K562 (cell line): ENCODE measurements at regions not wholly inside any gene's neighbourhood (a gene's known extent, or its start where the extent isn't known, plus 50 kb on each side); places are given as distances from the start of the nearest gene placed in this dataset.

Experiments
- ATAC-seq: fragments of 200-7000 bp; cut with Tn5 transposase; 3 replicates; pipeline ENCODE4 v1.9.1; 2020; ENCODE audit warnings: moderate library complexity
- BruUV-seq: library from RNA; stranded (reverse); fragments of 400-500 nt; replicated peaks from 2 replicates; lab custom pipeline; 2021; lab: Mats Ljungman, UMichigan
- CTCF ChIA-PET: fragments of 300-600 bp; formaldehyde crosslinking; extraction: SDS; loops from one replicate; lab custom pipeline; 2021; ENCODE audit warnings: low intra/inter-chr PET ratio; lab: Yijun Ruan, JAX
- POLR2A ChIA-PET: fragments of 300-600, 350-650 bp; sonication (Branson Sonifier 250); formaldehyde crosslinking; extraction: SDS; loops from one replicate; lab custom pipeline; 2021; ENCODE audit warnings: antibody characterized with exemption, inconsistent platforms; lab: Yijun Ruan, JAX
- DNase-seq, 4 experiments: peaks; one replicate each; pipeline versions ENCODE4 v3.0.0 to v3.0.0-alpha.2; 2011 to 2018; ENCODE audit warnings: low spot score in 3 of 4, mixed read lengths in 3 of 4; ENCODE audit errors: extremely low read depth in 1 of 4
- FAIRE-seq: peaks from 2 replicates; lab custom pipeline; 2011; peaks lifted over from hg19 to GRCh38; lab: Jason Lieb, UNC
- H2AFZ ChIP-seq: 2 replicates; pipeline ENCODE4 v1.6.0; 2011; ENCODE audit warnings: low read depth, low read length, control low read depth, inconsistent platforms
- H3K27ac ChIP-seq: fragments of 200-600 bp; 3 replicates; pipeline ENCODE4 v1.8.0; 2011; ENCODE audit warnings: low read depth, mild to moderate bottlenecking, control low read depth, inconsistent platforms, low read length, moderate library complexity, mixed read lengths; ENCODE audit errors: extremely low read depth
- H3K27me3 ChIP-seq, 2 experiments: fragments of 300-600 bp in 1 of 2; 2 replicates in 1 of 2; 3 replicates in 1 of 2; pipeline versions ENCODE4 v1.6.0 to v1.8.0; 2011; ENCODE audit warnings: inconsistent platforms in 2 of 2, low read length in 2 of 2, mild to moderate bottlenecking in 1 of 2, mixed read lengths in 1 of 2, moderate library complexity in 1 of 2; ENCODE audit not compliant: control insufficient read depth in 2 of 2, insufficient read depth in 2 of 2
- H3K36me3 ChIP-seq: fragments of 300-600 bp; 3 replicates; pipeline ENCODE4 v1.8.0; 2011; ENCODE audit warnings: mild to moderate bottlenecking, low read length, inconsistent platforms; ENCODE audit not compliant: control insufficient read depth, insufficient read depth
- H3K4me1 ChIP-seq, 2 experiments: fragments of 200-600 bp in 1 of 2; replicated peaks in 1 of 2; 2 replicates in 1 of 2; 3 replicates in 1 of 2; pipeline versions ENCODE4 v1.5.1 to v1.8.0; 2011; ENCODE audit warnings: inconsistent platforms in 2 of 2, low read length in 2 of 2, mild to moderate bottlenecking in 1 of 2, mixed read lengths in 1 of 2, moderate library complexity in 1 of 2; ENCODE audit not compliant: control insufficient read depth in 2 of 2, insufficient read depth in 2 of 2
- H3K4me2 ChIP-seq: 2 replicates; pipeline ENCODE4 v1.6.1; 2011; ENCODE audit warnings: low read length, control low read depth, inconsistent platforms, mixed read lengths; ENCODE audit not compliant: insufficient read depth
- H3K4me3 ChIP-seq: fragments of 200-600 bp; sonication (generic), shearing (Covaris generic); 2 replicates; pipeline ENCODE4 v1.5.1; 2016; ENCODE audit warnings: control low read depth, inconsistent platforms
- H3K79me2 ChIP-seq: fragments of 200-600 bp; 3 replicates; pipeline ENCODE4 v1.8.0; 2011; ENCODE audit warnings: low read length, inconsistent platforms; ENCODE audit not compliant: control insufficient read depth, insufficient read depth
- H3K9ac ChIP-seq, 2 experiments: 2 replicates each; pipeline versions ENCODE4 v1.6.0 to v1.6.1; 2011; ENCODE audit warnings: low read depth in 2 of 2, low read length in 2 of 2, control low read depth in 1 of 2, inconsistent platforms in 1 of 2, mild to moderate bottlenecking in 1 of 2, mixed read lengths in 1 of 2; ENCODE audit not compliant: insufficient read depth in 1 of 2
- H3K9me1 ChIP-seq: one replicate; pipeline ENCODE4 v1.6.0; 2011; ENCODE audit warnings: inconsistent platforms, mild to moderate bottlenecking, low read length, moderate library complexity; ENCODE audit not compliant: control insufficient read depth, insufficient read depth
- H3K9me3 ChIP-seq: replicated peaks from 2 replicates; pipeline ENCODE4 v1.5.1; 2011; ENCODE audit warnings: low read depth, low read length, inconsistent platforms; ENCODE audit not compliant: control insufficient read depth, insufficient read depth
- H4K20me1 ChIP-seq: replicated peaks from 2 replicates; pipeline ENCODE4 v1.6.1; 2011; ENCODE audit warnings: low read length, inconsistent platforms, mixed read lengths; ENCODE audit not compliant: control insufficient read depth, insufficient read depth
- KLF10 ChIP-seq: fragments of 250-450 bp; sonication (Bioruptor Pico); IDR thresholded peaks from 2 replicates; pipeline ENCODE4 v1.6.1; 2021; ENCODE audit warnings: matching md5 sums
- NFE2 ChIP-seq: IDR thresholded peaks from 2 replicates; pipeline ENCODE4 v1.6.1; 2014; ENCODE audit warnings: antibody characterized with exemption, low read depth
- NONO ChIP-seq, 2 experiments: fragments of 200-400 bp in 1 of 2; fragments of 450-650 bp in 1 of 2; formaldehyde crosslinking in 1 of 2; IDR thresholded peaks; 2 replicates each; pipeline ENCODE4 v1.6.1; 2017; ENCODE audit warnings: low read depth in 2 of 2, mild to moderate bottlenecking in 2 of 2, moderate library complexity in 2 of 2, low read length in 1 of 2
- PHTF2 ChIP-seq: fragments of 250-450 bp; sonication (Bioruptor Pico); IDR thresholded peaks from 2 replicates; pipeline ENCODE4 v1.5.0; 2021; ENCODE audit warnings: mild to moderate bottlenecking
- SRF ChIP-seq, 2 experiments: fragments of 250-450, 450-650 bp in 1 of 2; sonication (Bioruptor Pico) in 1 of 2; sonication (generic) in 1 of 2; formaldehyde crosslinking; IDR thresholded peaks; 2 replicates each; pipeline versions ENCODE4 v1.5.0 to v1.5.1; 2020 to 2022; ENCODE audit warnings: mild to moderate bottlenecking in 1 of 2, missing genetic modification reagents in 1 of 2
- TCF7 ChIP-seq: sonication (generic); IDR thresholded peaks from 2 replicates; pipeline ENCODE4 v1.6.1; 2016; ENCODE audit warnings: antibody characterized with exemption, borderline replicate concordance
- ZC3H8 ChIP-seq: fragments of 450-650 bp; IDR thresholded peaks from 2 replicates; pipeline ENCODE4 v1.6.1; 2017
- ZNF561 ChIP-seq: fragments of 450-650 bp; formaldehyde crosslinking; conservative IDR thresholded peaks from 2 replicates; pipeline ENCODE4 v1.4.0; 2020; ENCODE audit warnings: mild to moderate bottlenecking, moderate library complexity
- ZNF589 ChIP-seq: fragments of 200-800 bp; sonication (Bioruptor generic); IDR thresholded peaks from 2 replicates; pipeline ENCODE4 v1.6.1; 2016; ENCODE audit warnings: low read depth, missing genetic modification characterization, missing compliant biosample characterization
- ZNF696 ChIP-seq: fragments of 250-450 bp; sonication (Bioruptor Pico); conservative IDR thresholded peaks from 2 replicates; pipeline ENCODE4 v1.4.0; 2020; ENCODE audit warnings: mild to moderate bottlenecking, moderate library complexity
- WGBS: fragments of 100-300 bp; shearing (Covaris generic); methylation state at CpG from one replicate; pipeline ENCODE4 v1.1.6; 2016; ENCODE audit warnings: low coverage, mixed read lengths; ENCODE audit not compliant: insufficient coverage; ENCODE audit errors: missing lambda C conversion rate; 5-methylcytosine and 5-hydroxymethylcytosine counted together
- in situ Hi-C: fragments of 300-500 bp; cut with MboI; formaldehyde crosslinking; loops from 4 replicates; pipeline ENCODE4 v1.15.0; 2018; ENCODE audit warnings: inconsistent platforms, mixed read lengths
- intact Hi-C: fragments of 100-400 bp; cut with micrococcal nuclease; formaldehyde crosslinking; loops from 2 replicates; pipeline ENCODE4 v1.14.2; 2022
- TF ChIP-seq, protein P1 (sequence below), 2 experiments: fragments of 450-650 bp; conservative IDR thresholded peaks; 2 replicates each; pipeline ENCODE4 v1.6.1; 2017; ENCODE audit warnings: mild to moderate bottlenecking in 2 of 2, moderate library complexity in 2 of 2
- TF ChIP-seq, protein P2 (sequence below), 2 experiments: fragments of 450-650 bp; IDR thresholded peaks; 2 replicates each; pipeline ENCODE4 v1.6.1; 2016

DNA sequence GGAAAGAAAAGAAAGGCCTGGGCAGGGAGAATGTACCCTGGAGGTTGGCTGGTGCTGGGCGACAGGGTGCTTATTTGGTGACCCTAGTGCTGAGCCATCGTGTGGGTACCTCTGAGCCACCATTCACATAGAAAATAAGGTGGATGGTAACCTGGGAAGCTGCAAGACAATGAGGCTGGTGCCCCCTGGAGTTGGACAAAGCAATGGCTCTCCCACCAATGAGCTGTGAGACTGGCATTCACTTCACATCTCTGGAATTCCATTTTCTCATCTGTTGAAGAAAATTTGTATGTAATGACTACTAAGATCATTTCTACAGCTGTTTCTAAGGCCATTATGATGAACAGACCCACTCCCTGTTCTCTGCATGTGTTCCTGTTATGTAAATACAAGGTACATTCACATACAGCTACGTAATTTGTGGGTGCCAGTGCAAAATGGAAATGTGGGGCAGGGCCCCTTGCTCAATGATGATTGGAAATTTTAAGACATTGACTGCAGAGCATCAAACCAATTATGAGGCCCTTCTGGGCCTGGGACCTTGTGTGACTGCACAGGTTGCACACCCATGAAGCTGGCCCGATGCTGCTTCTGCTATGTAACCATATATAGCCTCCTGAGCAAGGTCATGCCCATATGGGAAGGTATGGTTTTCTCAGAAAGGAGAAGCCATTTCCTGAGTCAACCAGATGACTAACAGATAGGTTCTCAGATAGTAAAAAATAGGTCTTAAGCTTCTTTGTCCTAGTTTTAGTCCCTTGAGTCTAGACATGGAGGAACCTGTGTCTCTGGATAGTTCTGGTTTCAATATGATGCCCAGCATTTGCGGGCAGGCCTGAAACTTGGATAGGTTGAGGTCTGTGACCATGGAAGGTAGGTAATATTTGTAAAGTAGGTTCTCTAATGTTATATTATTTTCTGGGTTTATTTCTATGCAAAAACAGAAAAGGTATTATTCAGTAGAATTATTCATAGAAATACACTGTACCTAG, 63.4 kb upstream of the IGF1 start (continued):
- TF ChIP-seq NONO (IDR thresholded peaks at IDR 0.05; ENCODE audit: low read depth in 2 of 2, low read length in 1 of 2) (no peak), KLF10 (CRISPR knock-in tag) (no peak), ZNF589 (no peak)

DNA sequence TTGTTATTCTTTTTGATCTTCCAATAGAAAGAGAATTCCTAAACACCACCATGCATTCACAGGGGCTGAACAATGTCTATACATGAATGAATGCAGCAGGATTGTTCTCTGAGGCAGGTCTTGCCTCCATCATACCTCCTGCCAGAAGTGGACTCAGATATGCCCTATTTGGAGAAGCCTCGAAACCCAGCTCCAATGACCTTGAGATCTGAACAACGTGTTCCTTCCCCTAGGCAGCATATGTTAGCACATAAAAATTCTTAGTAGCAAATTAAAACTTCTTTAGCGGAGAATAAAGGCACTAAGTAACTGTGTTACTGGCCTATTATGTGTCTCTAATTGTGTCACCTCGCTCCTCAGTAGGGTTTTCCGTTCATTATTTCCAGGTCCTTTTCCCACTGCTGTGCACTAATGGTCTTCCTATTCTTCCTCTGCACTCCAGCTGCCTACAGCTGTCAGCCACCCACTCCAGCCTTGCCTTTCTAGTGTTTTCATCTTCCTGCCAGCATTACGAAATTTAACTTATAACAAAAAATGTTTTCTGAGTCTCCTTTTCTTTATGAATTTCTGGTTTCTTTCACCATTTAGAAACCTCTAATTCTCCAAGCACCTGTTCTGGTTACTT, 62.6 kb upstream of the IGF1 start:
- CTCF ChIA-PET, result no interaction called here
- FAIRE-seq, result no peak
- intact Hi-C loops, result loop anchor here (5.0 kb wide), 1 partner anchor 601 kb away; no protein-coding TSS in a partner anchor
- TF ChIP-seq ZC3H8 (no peak), SRF (CRISPR knock-in tag; IDR thresholded peaks at IDR 0.05) (no peak), TCF7 (no peak), ZNF696 (no peak), ZNF561 (CRISPR knock-in tag) (no peak), PHTF2 (CRISPR knock-in tag) (no peak), NFE2 (no peak)
- TF ChIP-seq, protein P1, sequence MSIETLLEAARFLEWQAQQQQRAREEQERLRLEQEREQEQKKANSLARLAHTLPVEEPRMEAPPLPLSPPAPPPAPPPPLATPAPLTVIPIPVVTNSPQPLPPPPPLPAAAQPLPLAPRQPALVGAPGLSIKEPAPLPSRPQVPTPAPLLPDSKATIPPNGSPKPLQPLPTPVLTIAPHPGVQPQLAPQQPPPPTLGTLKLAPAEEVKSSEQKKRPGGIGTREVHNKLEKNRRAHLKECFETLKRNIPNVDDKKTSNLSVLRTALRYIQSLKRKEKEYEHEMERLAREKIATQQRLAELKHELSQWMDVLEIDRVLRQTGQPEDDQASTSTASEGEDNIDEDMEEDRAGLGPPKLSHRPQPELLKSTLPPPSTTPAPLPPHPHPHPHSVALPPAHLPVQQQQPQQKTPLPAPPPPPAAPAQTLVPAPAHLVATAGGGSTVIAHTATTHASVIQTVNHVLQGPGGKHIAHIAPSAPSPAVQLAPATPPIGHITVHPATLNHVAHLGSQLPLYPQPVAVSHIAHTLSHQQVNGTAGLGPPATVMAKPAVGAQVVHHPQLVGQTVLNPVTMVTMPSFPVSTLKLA (conservative IDR thresholded peaks at IDR 0.05), result no peak
- TF ChIP-seq, protein P2, sequence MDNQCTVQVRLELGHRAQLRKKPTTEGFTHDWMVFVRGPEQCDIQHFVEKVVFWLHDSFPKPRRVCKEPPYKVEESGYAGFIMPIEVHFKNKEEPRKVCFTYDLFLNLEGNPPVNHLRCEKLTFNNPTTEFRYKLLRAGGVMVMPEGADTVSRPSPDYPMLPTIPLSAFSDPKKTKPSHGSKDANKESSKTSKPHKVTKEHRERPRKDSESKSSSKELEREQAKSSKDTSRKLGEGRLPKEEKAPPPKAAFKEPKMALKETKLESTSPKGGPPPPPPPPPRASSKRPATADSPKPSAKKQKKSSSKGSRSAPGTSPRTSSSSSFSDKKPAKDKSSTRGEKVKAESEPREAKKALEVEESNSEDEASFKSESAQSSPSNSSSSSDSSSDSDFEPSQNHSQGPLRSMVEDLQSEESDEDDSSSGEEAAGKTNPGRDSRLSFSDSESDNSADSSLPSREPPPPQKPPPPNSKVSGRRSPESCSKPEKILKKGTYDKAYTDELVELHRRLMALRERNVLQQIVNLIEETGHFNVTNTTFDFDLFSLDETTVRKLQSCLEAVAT (IDR thresholded peaks at IDR 0.05), result no peak

More for the DNA sequence above, 62.6 kb upstream of the IGF1 start:
- no peaks in the 10 kb centered on the region for H3K36me3 ChIP-seq
- no peaks in the 10 kb centered on the region for H4K20me1 ChIP-seq
- no peak overlapping the region for H3K9ac ChIP-seq
- H3K27ac ChIP-seq, result no peak overlapping the region
- no peak overlapping the region for H3K4me3 ChIP-seq
- in situ Hi-C loops, result no loop called here
- H3K79me2 ChIP-seq, result no peaks in the 10 kb centered on the region
- H2AFZ ChIP-seq, result no peak overlapping the region
- H3K4me1 ChIP-seq, result no peaks in the 10 kb centered on the region; a peak in 1 of 5 replicates
- WGBS, result 23% methylated on average over 6 of the region's 6 CpGs
- no peak overlapping the region for H3K4me2 ChIP-seq
- no peaks in the 10 kb centered on the region for H3K9me1 ChIP-seq
- DNase-seq (no peak), ATAC-seq (no peak)
- no TSS peak for BruUV-seq
- H3K9me3 ChIP-seq, result no peaks in the 10 kb centered on the region
- no peaks in the 10 kb centered on the region for H3K27me3 ChIP-seq
- POLR2A ChIA-PET, result interaction anchor here (0.7 to 2.4 kb wide), 3 partner anchors 11 to 1213 kb away, joined by 3 to 11 read pairs (median 3); no protein-coding TSS in a partner anchor
